RWPE2 (cell line): ENCODE measurements at regions not wholly inside any gene's neighbourhood (a gene's known extent, or its start where the extent isn't known, plus 50 kb on each side); places are given as distances from the start of the nearest gene placed in this dataset.

Source experiments
- ATAC-seq: fragments of 200-7000 bp; cut with Tn5 transposase; 3 replicates; pipeline ENCODE4 v1.9.1; 2021; ENCODE audit warnings: low read depth
- DNase-seq: peaks from one replicate; pipeline ENCODE4 v3.0.0-alpha.2; 2020; ENCODE audit warnings: low spot score
- H3K27ac ChIP-seq: fragments of 450-650 bp; 2 replicates; pipeline ENCODE4 v1.5.1; 2017; ENCODE audit warnings: mild to moderate bottlenecking; ENCODE audit not compliant: poor library complexity, severe bottlenecking
- H3K27me3 ChIP-seq: fragments of 250-450 bp; sonication (Bioruptor Pico); 2 replicates; pipeline ENCODE4 v1.5.1; 2021; ENCODE audit warnings: mild to moderate bottlenecking, moderate library complexity; ENCODE audit not compliant: insufficient read depth, poor library complexity, severe bottlenecking
- H3K36me3 ChIP-seq: fragments of 250-450 bp; sonication (Bioruptor Pico); 2 replicates; pipeline ENCODE4 v1.5.1; 2020; ENCODE audit warnings: low read depth, mild to moderate bottlenecking, moderate library complexity
- H3K4me1 ChIP-seq: fragments of 250-450 bp; sonication (Bioruptor Pico); 2 replicates; pipeline ENCODE4 v1.5.1; 2021; ENCODE audit warnings: mild to moderate bottlenecking, moderate library complexity; ENCODE audit not compliant: insufficient read depth, poor library complexity, severe bottlenecking
- H3K4me3 ChIP-seq: fragments of 250-450 bp; sonication (Bioruptor Pico); 2 replicates; pipeline ENCODE4 v1.5.1; 2021; ENCODE audit warnings: mild to moderate bottlenecking, moderate library complexity; ENCODE audit not compliant: severe bottlenecking
- H3K9me3 ChIP-seq: fragments of 250-450 bp; sonication (Bioruptor Pico); 2 replicates; pipeline ENCODE4 v1.5.1; 2021; ENCODE audit warnings: mild to moderate bottlenecking, moderate library complexity; ENCODE audit not compliant: severe bottlenecking
- CTCF ChIP-seq: fragments of 450-650 bp; IDR thresholded peaks from one replicate; pipeline ENCODE4 v1.5.1; 2017; ENCODE audit warnings: mild to moderate bottlenecking, moderate library complexity; ENCODE audit not compliant: poor library complexity, severe bottlenecking

- no peaks in the 10 kb centered on the region for H3K27me3 ChIP-seq
- TF ChIP-seq CTCF, result no peak
- no peaks in the 10 kb centered on the region for H3K9me3 ChIP-seq
- DNase-seq (no peak), ATAC-seq (no peak)
- no peak overlapping the region for H3K4me3 ChIP-seq
- H3K27ac ChIP-seq, result no peak overlapping the region
- no peaks in the 10 kb centered on the region for H3K36me3 ChIP-seq
- peaks cover 4% of the 10 kb centered on the region for H3K4me1 ChIP-seq
These were observed 407.3 kb downstream of the GXYLT1 start for GRCh38 chr12:41737423-41737822.

- ATAC-seq (no peak), DNase-seq (no peak)
- no peaks in the 10 kb centered on the region for H3K27me3 ChIP-seq
- no peaks in the 10 kb centered on the region for H3K36me3 ChIP-seq
- H3K9me3 ChIP-seq, result no peaks in the 10 kb centered on the region
- peaks cover 4% of the 10 kb centered on the region for H3K4me1 ChIP-seq
- no peak overlapping the region for H3K4me3 ChIP-seq
- no peak overlapping the region for H3K27ac ChIP-seq
- no peak for TF ChIP-seq CTCF
These were observed 408.2 kb downstream of the GXYLT1 start for GRCh38 chr12:41736436-41736835.

- Histone ChIP-seq H3K4me3 (no peak overlapping the region), H3K9me3 (no peaks in the 10 kb centered on the region), H3K27ac (no peak overlapping the region), H3K4me1 (no peaks in the 10 kb centered on the region), H3K36me3 (no peaks in the 10 kb centered on the region), H3K27me3 (no peaks in the 10 kb centered on the region)
- ATAC-seq, result no peak
- no peak for DNase-seq
- no peak for TF ChIP-seq CTCF
These were observed 413.0 kb downstream of the GXYLT1 start for GRCh38 chr12:41731691-41732090.

DNA sequence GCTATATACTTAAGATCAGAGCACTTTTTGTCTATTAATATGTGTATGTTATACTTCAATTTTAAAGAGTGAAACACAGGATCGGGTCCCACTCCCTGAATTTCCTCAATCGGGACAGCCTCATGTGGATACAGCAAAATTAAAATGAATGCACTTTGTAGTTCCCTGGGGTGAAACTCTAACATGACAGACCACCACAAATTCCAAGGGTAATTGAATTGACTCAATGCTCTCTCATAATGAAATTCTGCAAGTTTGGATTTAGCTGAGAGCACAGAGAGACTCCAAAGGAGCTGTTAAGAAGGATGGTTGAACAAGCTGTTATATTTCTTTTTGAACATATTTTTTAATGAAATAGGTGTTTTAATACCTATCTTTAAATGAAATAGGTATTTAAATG, 413.6 kb downstream of the GXYLT1 start:
- Histone ChIP-seq H3K27me3 (no peaks in the 10 kb centered on the region), H3K36me3 (no peaks in the 10 kb centered on the region), H3K4me3 (no peak overlapping the region), H3K27ac (no peak overlapping the region), H3K9me3 (no peaks in the 10 kb centered on the region), H3K4me1 (no peaks in the 10 kb centered on the region)
- DNase-seq (no peak), ATAC-seq (no peak)
- no peak for TF ChIP-seq CTCF

- no peaks in the 10 kb centered on the region for H3K36me3 ChIP-seq
- H3K9me3 ChIP-seq, result no peaks in the 10 kb centered on the region
- H3K4me1 ChIP-seq, result no peaks in the 10 kb centered on the region
- H3K27me3 ChIP-seq, result no peaks in the 10 kb centered on the region
- no peak overlapping the region for H3K4me3 ChIP-seq
- TF ChIP-seq CTCF, result no peak
- ATAC-seq (peak; percentile 76; the same call in 2 of the 3 replicates), DNase-seq (no peak)
- no peak overlapping the region for H3K27ac ChIP-seq
These were observed 420.5 kb downstream of the GXYLT1 start for GRCh38 chr12:41724216-41724615.
